Smooth muscle cell (in vitro differentiated cells): ENCODE measurements at regions not wholly inside any gene's neighbourhood (a gene's known extent, or its start where the extent isn't known, plus 50 kb on each side); places are given as distances from the start of the nearest gene placed in this dataset.

Experiments
- DNase-seq: peaks from one replicate; lab custom pipeline; 2025; ENCODE audit not compliant: unreplicated experiment; lab: John Stamatoyannopoulos, UW
- H2AFZ ChIP-seq: fragments of 200-600 bp; sonication (generic); 2 replicates; pipeline ENCODE4 v1.6.0; 2016; ENCODE audit warnings: antibody characterized with exemption, low read depth, mild to moderate bottlenecking
- H3F3A ChIP-seq: fragments of 200-600 bp; sonication (generic); 2 replicates; pipeline ENCODE4 v1.6.0; 2017; ENCODE audit warnings: antibody characterized with exemption, low read depth
- H3K27ac ChIP-seq: fragments of 200-600 bp; sonication (generic); 2 replicates; pipeline ENCODE4 v1.5.1; 2016; ENCODE audit warnings: low read depth, mild to moderate bottlenecking
- H3K27me3 ChIP-seq: fragments of 200-600 bp; sonication (generic); 2 replicates; pipeline ENCODE4 v1.6.1; 2016; ENCODE audit warnings: low read depth, mild to moderate bottlenecking
- H3K36me3 ChIP-seq: fragments of 200-600 bp; sonication (generic); 2 replicates; pipeline ENCODE4 v1.5.1; 2016; ENCODE audit warnings: low read depth
- H3K4me1 ChIP-seq: fragments of 200-600 bp; sonication (generic); 2 replicates; pipeline ENCODE4 v1.5.1; 2016; ENCODE audit warnings: low read depth
- H3K4me2 ChIP-seq: fragments of 200-600 bp; sonication (generic); 2 replicates; pipeline ENCODE4 v1.6.0; 2016; ENCODE audit warnings: mild to moderate bottlenecking
- H3K4me3 ChIP-seq: fragments of 200-600 bp; sonication (generic); 2 replicates; pipeline ENCODE4 v1.5.1; 2016; ENCODE audit warnings: mild to moderate bottlenecking
- H3K79me2 ChIP-seq: fragments of 200-600 bp; sonication (generic); 2 replicates; pipeline ENCODE4 v1.6.0; 2016; ENCODE audit warnings: low read depth, mild to moderate bottlenecking
- H3K9ac ChIP-seq: fragments of 200-600 bp; sonication (generic); 2 replicates; pipeline ENCODE4 v1.6.0; 2016; ENCODE audit warnings: low read depth
- H3K9me3 ChIP-seq: fragments of 200-600 bp; sonication (generic); replicated peaks from 2 replicates; pipeline ENCODE4 v1.5.1; 2016; ENCODE audit warnings: low read depth
- H4K20me1 ChIP-seq: fragments of 200-600 bp; sonication (generic); 2 replicates; pipeline ENCODE4 v1.6.0; 2016; ENCODE audit warnings: low read depth
- CTCF ChIP-seq: fragments of 200-600 bp; sonication (generic); IDR thresholded peaks from 2 replicates; pipeline ENCODE4 v1.5.1; 2017; ENCODE audit warnings: borderline replicate concordance, mild to moderate bottlenecking, antibody characterized with exemption; ENCODE audit not compliant: insufficient read depth, poor library complexity, severe bottlenecking
- WGBS: methylation state at CpG from one replicate; pipeline ENCODE4 v1.1.7; 2016; ENCODE audit warnings: low lambda C conversion rate; 5-methylcytosine and 5-hydroxymethylcytosine counted together

- TF ChIP-seq CTCF: no peak
- Histone ChIP-seq H3F3A (peaks cover 12% of the 10 kb centered on the region), H3K27me3 (no peaks in the 10 kb centered on the region), H3K9ac (no peak overlapping the region), H2AFZ (no peak overlapping the region), H3K9me3 (no peaks in the 10 kb centered on the region), H4K20me1 (no peaks in the 10 kb centered on the region), H3K79me2 (no peaks in the 10 kb centered on the region), H3K36me3 (no peaks in the 10 kb centered on the region), H3K4me1 (peaks cover 9% of the 10 kb centered on the region), H3K4me2 (peak overlapping the region; percentile 70), H3K4me3 (no peak overlapping the region), H3K27ac (peak overlapping the region; percentile 69)
- DNase-seq: no peak
- 39% methylated on average over 4 of the region's 4 CpGs for WGBS
Measured at GRCh38 chr17:71633391-71633849, 487.4 kb upstream of the SOX9 start.

- no peak overlapping the region for H3K4me3 ChIP-seq
- H4K20me1 ChIP-seq: no peaks in the 10 kb centered on the region
- peaks cover 6% of the 10 kb centered on the region for H3K4me1 ChIP-seq
- no peaks in the 10 kb centered on the region for H3K36me3 ChIP-seq
- 33% methylated on average over 1 of the region's 1 CpG for WGBS
- H3K27me3 ChIP-seq: no peaks in the 10 kb centered on the region
- H3K4me2 ChIP-seq: peak overlapping the region; percentile 70
- peaks cover 12% of the 10 kb centered on the region for H3F3A ChIP-seq
- H3K9me3 ChIP-seq: no peaks in the 10 kb centered on the region
- no peak overlapping the region for H2AFZ ChIP-seq
- no peak for DNase-seq
- TF ChIP-seq CTCF: no peak
- no peaks in the 10 kb centered on the region for H3K79me2 ChIP-seq
- peak overlapping the region; percentile 69 for H3K27ac ChIP-seq
- H3K9ac ChIP-seq: no peak overlapping the region
Measured at GRCh38 chr17:71634376-71634775, 486.4 kb upstream of the SOX9 start.

GRCh38 chr17:71635187-71635586, 485.6 kb upstream of the SOX9 start:
- Histone ChIP-seq H3K9ac (no peak overlapping the region), H3F3A (peaks cover 12% of the 10 kb centered on the region), H3K27me3 (no peaks in the 10 kb centered on the region), H2AFZ (no peak overlapping the region), H3K36me3 (no peaks in the 10 kb centered on the region), H3K4me1 (peaks cover 6% of the 10 kb centered on the region), H3K4me2 (no peak overlapping the region), H3K27ac (peak overlapping the region; percentile 69), H3K4me3 (no peak overlapping the region), H4K20me1 (no peaks in the 10 kb centered on the region), H3K9me3 (no peaks in the 10 kb centered on the region), H3K79me2 (no peaks in the 10 kb centered on the region)
- no peak for DNase-seq
- no peak for TF ChIP-seq CTCF
- WGBS: 91% methylated on average over 5 of the region's 5 CpGs

GRCh38 chr17:71636644-71637043, 484.2 kb upstream of the SOX9 start:
- peaks cover 12% of the 10 kb centered on the region for H3F3A ChIP-seq
- no peak overlapping the region for H3K9ac ChIP-seq
- no peaks in the 10 kb centered on the region for H3K27me3 ChIP-seq
- H3K4me3 ChIP-seq: no peak overlapping the region
- H3K79me2 ChIP-seq: no peaks in the 10 kb centered on the region
- TF ChIP-seq CTCF: no peak
- DNase-seq: no peak
- H3K36me3 ChIP-seq: no peaks in the 10 kb centered on the region
- H2AFZ ChIP-seq: no peak overlapping the region
- no peak overlapping the region for H3K4me2 ChIP-seq
- H3K9me3 ChIP-seq: no peaks in the 10 kb centered on the region
- WGBS: 83% methylated on average over 1 of the region's 1 CpG
- H3K27ac ChIP-seq: no peak overlapping the region
- H4K20me1 ChIP-seq: no peaks in the 10 kb centered on the region
- peaks cover 4% of the 10 kb centered on the region for H3K4me1 ChIP-seq
